Activated gamma-delta T cell treated with Interleukin-2 at 50 U/mL for 16 hours (primary cell): ENCODE measurements at regions not wholly inside any gene's neighbourhood (a gene's known extent, or its start where the extent isn't known, plus 50 kb on each side); places are given as distances from the start of the nearest gene placed in this dataset.
"Not testable (repeated sequence)": the region's sequence is repeated elsewhere in the genome, so short reads cannot be mapped to it uniquely, and the experiment has no call there.

Experiments used
- DNase-seq: peaks from one replicate; pipeline ENCODE4 v3.0.0-alpha.2; 2020

GRCh38 chr4:49229243-49229642 is 243.2 kb downstream of the CWH43 start:
- not testable (repeated sequence) for DNase-seq

- DNase-seq = not testable (repeated sequence)
These were observed 243.6 kb downstream of the CWH43 start for GRCh38 chr4:49229713-49230112.

DNA sequence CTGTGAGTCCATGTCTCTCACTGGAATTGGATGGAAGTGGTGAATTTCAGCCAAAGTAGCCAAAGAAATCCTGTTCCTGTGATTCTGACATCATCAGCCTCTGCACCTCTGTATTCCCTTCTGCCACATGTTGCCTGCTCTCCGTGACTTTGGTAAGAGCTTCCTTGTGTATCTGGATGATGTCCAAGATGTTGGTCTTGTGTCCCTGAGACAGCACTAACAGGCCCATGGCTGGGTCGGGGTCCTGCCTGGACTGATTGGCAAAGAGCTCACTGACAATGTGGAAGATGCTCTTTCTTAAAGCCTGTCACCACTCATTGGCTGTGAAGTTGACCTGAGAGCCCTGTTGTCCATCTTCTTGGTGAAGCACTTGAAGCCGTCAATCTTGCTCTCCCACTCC is 247.3 kb downstream of the CWH43 start:
- not testable (repeated sequence) for DNase-seq

DNA sequence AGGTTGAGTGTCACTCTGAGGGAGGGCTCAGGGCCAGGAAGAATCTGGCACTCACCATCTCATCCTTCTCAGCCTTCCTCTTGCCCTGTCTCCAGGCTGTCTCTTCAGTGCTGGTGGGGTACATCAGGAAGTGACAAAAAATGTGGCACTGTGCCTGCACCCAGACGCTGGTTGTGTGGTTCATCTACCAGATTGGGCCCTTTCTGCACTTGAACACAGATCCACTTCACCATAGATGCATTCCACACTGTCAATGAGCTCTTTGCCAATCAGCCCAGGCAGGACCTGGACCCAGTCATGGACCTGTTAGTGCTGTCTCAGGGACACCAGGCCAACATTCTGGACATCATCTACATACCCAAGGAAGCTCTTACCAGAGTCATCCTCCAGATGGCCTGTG is 247.7 kb downstream of the CWH43 start:
- DNase-seq = not testable (repeated sequence)

DNA sequence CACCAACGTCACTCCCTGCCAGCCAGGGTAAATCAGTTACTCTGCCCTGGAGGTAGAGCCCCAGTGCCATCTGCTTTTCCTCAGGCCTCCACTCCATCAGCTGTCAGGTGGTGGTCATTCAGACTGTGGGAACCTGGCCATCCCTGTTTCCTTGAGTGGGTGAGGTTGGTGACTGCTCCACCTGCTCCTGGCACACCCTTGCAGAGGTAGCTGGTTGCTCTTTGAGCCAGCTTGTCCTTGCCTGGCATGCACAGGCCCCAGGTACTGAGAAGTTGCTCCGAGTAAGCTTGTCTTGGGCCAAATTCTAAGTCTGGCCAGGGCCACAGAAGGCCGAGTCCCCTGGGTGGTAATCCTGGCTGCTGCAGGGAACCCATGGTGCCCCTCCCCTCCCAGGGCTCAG is 248.3 kb downstream of the CWH43 start:
- not testable (repeated sequence) for DNase-seq

- DNase-seq = not testable (repeated sequence)
These were observed 249.5 kb downstream of the CWH43 start for GRCh38 chr4:49235413-49236160.

DNA sequence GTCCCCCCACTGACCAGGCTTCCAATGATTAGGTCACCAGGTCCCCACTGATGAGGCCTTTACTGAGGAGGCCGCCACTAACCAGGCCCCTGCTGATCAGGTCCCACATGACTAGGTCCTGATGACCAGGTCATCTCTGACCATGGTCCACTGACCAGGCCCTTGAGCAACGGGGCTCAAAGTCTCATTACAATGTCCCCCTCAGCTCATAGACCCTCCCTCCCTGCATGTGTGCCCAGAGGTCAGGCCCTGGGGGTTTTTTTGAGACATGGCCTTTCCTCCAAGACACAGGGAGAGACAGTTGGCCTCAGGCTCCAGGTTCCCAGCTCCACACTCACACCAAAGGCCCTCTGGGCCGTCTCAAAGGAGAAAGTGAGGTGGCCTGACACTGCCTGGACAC is 250.4 kb downstream of the CWH43 start:
- DNase-seq = not testable (repeated sequence)

DNA sequence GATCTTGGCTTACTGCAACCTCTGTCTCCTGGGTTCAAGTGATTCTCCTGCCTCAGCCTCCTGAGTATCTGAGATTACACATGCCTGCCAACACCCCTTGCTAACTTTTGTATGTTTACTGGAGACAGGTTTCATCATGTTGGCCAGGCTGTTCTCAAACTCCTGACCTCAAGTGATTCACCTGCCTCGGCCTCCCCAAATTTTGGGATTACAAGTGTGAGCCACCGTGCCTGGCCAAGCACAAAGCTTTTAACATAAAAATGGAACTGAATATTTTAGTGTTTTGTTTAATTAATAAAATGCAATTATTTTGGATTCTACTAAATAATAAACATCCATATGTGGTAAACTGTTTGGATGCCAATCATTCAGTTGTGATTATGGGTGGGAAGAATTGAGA is 255.2 kb downstream of the CWH43 start:
- DNase-seq = not testable (repeated sequence)

DNA sequence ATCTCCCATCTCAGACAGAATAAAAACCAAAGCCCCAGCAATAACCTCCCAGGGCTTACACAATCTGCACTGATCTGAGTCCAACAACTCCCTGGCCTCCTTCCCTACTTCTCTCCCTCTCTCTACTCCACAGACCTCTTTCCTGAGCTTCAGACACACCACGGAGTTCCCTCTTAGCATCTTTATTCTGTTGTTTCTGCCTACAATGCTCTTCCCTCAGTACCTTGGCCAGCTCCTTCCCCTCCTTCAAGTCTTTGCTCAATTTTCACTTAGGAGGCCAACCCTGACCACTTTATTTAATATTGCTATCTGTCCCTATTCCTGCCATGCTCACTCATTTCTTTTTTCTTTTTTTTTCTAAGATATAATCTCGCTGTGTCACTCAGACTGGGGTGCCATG is 276.7 kb downstream of the CWH43 start:
- not testable (repeated sequence) for DNase-seq

DNA sequence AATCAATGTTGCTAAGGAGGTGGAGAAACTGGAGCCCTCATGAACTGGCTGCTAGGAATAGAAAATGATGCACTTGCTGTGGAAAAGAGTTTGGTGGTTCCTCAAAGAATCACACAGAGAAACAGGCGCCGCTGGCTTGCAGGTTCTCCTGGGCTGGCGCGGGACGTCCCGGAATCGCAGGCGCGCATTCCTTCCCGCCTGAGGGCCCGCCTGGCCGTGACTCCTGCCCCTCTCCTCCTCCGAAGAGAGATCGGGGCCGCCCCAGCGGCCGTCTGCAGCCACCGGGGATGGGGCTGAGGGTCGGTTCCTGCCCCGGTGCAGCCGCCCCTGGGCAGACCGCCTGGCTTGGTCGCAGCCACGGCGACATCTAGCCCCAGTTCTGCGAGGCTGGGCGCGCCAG is 284.4 kb downstream of the CWH43 start:
- DNase-seq = not testable (repeated sequence)

- DNase-seq = not testable (repeated sequence)
These were observed 284.8 kb downstream of the CWH43 start for GRCh38 chr4:49270912-49271311.

- not testable (repeated sequence) for DNase-seq
These were observed 299.8 kb downstream of the CWH43 start for GRCh38 chr4:49285905-49286304.

DNA sequence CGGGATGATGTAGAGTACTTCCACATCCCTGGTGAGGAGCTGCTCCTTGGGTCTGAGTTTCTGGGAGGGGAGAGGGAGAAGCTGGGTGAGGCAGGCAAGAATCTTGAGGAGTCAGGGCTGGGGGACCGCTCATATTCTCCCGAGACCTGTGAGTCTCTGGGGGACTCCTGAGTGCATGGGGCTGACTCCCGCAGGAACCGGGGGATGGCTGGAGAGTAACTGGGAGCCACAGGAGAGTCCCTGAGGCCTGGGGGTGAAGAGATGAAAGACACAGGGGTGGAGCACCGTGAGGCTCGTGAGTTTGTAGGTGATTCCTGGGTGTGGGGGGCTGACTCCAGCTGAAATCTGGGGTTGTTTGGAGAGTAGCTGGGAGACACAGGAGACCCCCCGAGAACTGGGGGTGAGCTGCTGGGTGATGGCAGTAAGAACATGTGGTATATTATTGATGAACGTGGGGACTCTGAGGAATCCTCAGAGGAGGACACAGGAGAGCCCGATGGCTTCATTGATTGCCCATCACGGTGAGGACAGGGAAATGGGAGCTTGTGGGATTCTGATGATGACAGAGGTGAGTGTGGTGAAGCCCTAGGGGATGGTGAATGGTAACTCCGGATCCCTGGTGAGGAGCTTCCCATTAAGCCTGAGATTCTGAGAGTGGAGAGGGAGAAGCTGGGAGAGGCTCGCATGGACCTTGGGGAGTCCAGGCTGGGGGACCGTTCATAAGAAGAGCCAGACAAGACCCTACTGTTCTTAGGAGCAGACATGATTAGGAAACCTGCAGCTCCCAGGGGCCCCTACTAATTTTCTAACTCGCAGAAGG is 301.1 kb downstream of the CWH43 start:
- not testable (repeated sequence) for DNase-seq

GRCh38 chr4:49287893-49288292 is 301.8 kb downstream of the CWH43 start:
- not testable (repeated sequence) for DNase-seq

- DNase-seq = not testable (repeated sequence)
These were observed 302.7 kb downstream of the CWH43 start for GRCh38 chr4:49288796-49289195.

GRCh38 chr4:49314815-49315214 is 328.7 kb downstream of the CWH43 start:
- not testable (repeated sequence) for DNase-seq

GRCh38 chr4:49320725-49321410 is 334.8 kb downstream of the CWH43 start:
- not testable (repeated sequence) for DNase-seq

- not testable (repeated sequence) for DNase-seq
These were observed 335.6 kb downstream of the CWH43 start for GRCh38 chr4:49321511-49322300.

DNA sequence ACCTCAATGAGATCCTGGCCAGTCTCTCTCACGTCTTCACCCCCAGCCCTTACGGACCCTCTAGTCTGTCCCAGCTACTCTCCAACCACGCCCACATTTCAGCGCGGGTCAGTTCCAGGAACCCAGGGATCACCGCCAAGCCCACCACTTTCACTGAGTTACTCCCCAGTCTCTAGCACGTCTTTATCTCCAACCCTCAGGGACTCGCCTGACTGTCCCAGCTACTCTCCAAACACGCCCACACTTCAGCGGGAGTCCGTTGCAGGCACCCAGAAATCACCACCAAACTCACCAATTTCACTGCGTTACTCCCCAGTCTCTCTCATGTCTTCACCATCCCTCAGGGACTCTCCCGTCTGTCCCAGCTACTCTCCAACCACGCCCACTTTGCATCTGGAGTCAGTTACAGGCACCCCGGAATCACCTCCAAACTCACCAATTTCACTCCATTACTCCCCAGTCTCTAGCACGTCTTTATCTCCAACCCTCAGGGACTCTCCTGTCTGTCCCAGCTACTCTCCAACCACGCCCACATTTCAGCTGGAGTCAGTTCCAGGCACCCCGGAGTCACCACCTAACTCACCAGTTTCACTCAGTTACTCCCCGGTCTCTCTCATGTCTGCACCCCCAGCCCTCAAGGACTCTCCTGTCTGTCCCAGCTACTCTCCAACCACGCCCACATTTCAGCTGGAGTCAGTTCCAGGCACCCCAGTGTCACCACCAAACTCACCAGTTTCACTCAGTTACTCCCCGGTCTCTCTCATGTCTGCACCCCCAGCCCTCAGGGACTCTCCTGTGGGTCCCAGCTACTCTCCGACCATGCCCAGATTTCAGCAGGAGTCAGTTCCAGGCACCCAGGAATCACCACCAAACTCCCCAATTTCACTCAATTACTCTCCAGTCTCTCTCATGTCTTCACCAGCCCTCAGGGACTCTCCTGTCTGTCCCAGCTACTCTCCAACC is 336.8 kb downstream of the CWH43 start:
- not testable (repeated sequence) for DNase-seq

- DNase-seq = not testable (repeated sequence)
These were observed 337.5 kb downstream of the CWH43 start for GRCh38 chr4:49323573-49323940.
